Lung (tissue), 11 donors: ENCODE measurements at regions not wholly inside any gene's neighbourhood (a gene's known extent, or its start where the extent isn't known, plus 50 kb on each side); places are given as distances from the start of the nearest gene placed in this dataset.
A peak's percentile ranks its signal among the peaks of the same experiment; 100 is the strongest.

Source experiments
- ATAC-seq: fragments of 200-7000 bp; cut with Tn5 transposase; one replicate; pipeline ENCODE4 v1.9.1; 2020; ENCODE audit warnings: moderate number of reproducible peaks; ENCODE audit not compliant: insufficient read depth, low FRiP score
- DNase-seq, 3 donors: peaks; one replicate each; pipeline ENCODE4 v3.0.0-alpha.2; 2013 to 2017
- H3K27ac ChIP-seq, 2 donors: one replicate each; pipeline ENCODE4 v1.5.1; 2013; ENCODE audit warnings: mild to moderate bottlenecking in 2 of 2, moderate library complexity in 2 of 2, control low read depth in 1 of 2, inconsistent platforms in 1 of 2, low read depth in 1 of 2, low read length in 1 of 2
- H3K27me3 ChIP-seq, 3 donors: one replicate each; pipeline ENCODE4 v1.5.1; 2013; ENCODE audit warnings: low read length in 2 of 3; ENCODE audit not compliant: control insufficient read depth in 3 of 3, insufficient read depth in 3 of 3
- H3K36me3 ChIP-seq, 4 donors: one replicate each; pipeline ENCODE4 v1.5.1; 2013; ENCODE audit warnings: low read length in 4 of 4, mild to moderate bottlenecking in 1 of 4, moderate library complexity in 1 of 4; ENCODE audit not compliant: control insufficient read depth in 4 of 4, insufficient read depth in 4 of 4
- H3K4me1 ChIP-seq, 5 donors: one replicate each; pipeline ENCODE4 v1.5.1; 2013; ENCODE audit warnings: low read length in 5 of 5, mild to moderate bottlenecking in 2 of 5, moderate library complexity in 1 of 5; ENCODE audit not compliant: control insufficient read depth in 5 of 5, insufficient read depth in 5 of 5
- H3K4me3 ChIP-seq: one replicate; pipeline ENCODE4 v1.5.1; 2013; ENCODE audit warnings: mild to moderate bottlenecking, control low read depth, moderate library complexity
- H3K9ac ChIP-seq, 2 donors: one replicate each; pipeline ENCODE4 v1.5.1; 2013; ENCODE audit warnings: low read length in 2 of 2, control low read depth in 1 of 2; ENCODE audit not compliant: insufficient read depth in 1 of 2
- H3K9me3 ChIP-seq, 4 donors: one replicate each; pipeline ENCODE4 v1.5.1; 2013; ENCODE audit warnings: low read length in 3 of 4, mild to moderate bottlenecking in 1 of 4, moderate library complexity in 1 of 4; ENCODE audit not compliant: control insufficient read depth in 4 of 4, insufficient read depth in 3 of 4
- WGBS, 2 donors: extraction: QIAGEN DNeasy Blood & Tissue Kit; methylation state at CpG; one replicate each; pipeline ENCODE4 v1.1.7; 2013; 5-methylcytosine and 5-hydroxymethylcytosine counted together
- TF ChIP-seq, protein P1 (sequence below): IDR thresholded peaks from 2 replicates; pipeline ENCODE4 v1.5.1; 2012; ENCODE audit warnings: mild to moderate bottlenecking; ENCODE audit errors: control extremely low read depth, extremely low read depth
- donor health status: control.
- donor health status: control.
- donor health status: Bipolar disorder and iron deficiency.
- donor health status: healthy.
- donor health status: DM: yes; HTN: yes; CAD: no.

DNA sequence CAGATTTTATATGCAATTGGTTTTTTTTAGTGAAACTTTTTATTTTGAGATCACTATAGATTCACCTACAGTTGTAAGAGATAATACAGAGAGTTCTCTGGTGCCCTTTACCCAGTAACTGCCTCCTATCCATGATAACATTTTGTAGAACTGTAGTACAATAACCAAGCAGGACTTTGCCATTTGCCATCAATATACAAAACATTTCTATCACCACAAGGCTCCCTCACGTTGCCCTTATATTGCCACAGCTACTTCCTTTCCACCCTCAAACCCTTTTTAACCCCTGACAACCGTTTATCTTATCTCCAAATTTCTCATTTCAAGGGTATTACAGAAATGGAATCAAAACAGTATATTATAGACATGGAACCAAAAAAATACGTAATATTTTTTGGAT lies 130.7 kb upstream of the GOLGA6L4 start:
- Histone ChIP-seq H3K27ac (no peak overlapping the region), H3K27me3 (no peaks in the 10 kb centered on the region)
- ATAC-seq: no peak

DNA sequence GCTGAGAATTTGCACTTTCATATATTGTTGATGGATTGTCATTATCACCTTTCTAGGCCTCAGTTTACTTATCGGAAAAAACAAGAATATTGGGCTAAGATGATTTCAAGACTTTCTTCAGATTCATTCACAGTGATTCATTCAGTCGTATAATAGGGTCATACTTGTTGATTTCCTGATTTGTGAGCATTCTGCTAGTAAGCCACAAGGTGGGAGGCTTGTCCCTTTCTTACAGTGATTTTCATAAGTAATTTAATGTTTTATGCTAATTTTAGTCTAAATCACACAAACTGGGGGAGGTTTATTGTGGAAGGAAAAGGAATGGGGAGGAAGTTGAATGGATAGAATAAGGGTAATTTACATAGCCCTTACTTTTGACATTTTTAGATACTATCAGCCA lies 126.8 kb upstream of the GOLGA6L4 start:
- TF ChIP-seq, protein P1, sequence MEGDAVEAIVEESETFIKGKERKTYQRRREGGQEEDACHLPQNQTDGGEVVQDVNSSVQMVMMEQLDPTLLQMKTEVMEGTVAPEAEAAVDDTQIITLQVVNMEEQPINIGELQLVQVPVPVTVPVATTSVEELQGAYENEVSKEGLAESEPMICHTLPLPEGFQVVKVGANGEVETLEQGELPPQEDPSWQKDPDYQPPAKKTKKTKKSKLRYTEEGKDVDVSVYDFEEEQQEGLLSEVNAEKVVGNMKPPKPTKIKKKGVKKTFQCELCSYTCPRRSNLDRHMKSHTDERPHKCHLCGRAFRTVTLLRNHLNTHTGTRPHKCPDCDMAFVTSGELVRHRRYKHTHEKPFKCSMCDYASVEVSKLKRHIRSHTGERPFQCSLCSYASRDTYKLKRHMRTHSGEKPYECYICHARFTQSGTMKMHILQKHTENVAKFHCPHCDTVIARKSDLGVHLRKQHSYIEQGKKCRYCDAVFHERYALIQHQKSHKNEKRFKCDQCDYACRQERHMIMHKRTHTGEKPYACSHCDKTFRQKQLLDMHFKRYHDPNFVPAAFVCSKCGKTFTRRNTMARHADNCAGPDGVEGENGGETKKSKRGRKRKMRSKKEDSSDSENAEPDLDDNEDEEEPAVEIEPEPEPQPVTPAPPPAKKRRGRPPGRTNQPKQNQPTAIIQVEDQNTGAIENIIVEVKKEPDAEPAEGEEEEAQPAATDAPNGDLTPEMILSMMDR: no peak
- Histone ChIP-seq H3K9me3 (no peaks in the 10 kb centered on the region), H3K27me3 (no peaks in the 10 kb centered on the region), H3K36me3 (no peaks in the 10 kb centered on the region), H3K4me3 (no peak overlapping the region), H3K9ac (no peak overlapping the region), H3K4me1 (no peaks in the 10 kb centered on the region), H3K27ac (no peak overlapping the region)
- DNase-seq (peak in 2 of 3 donors; percentile 4 to 28), ATAC-seq (no peak)
- 71 to 83% methylated on average over 2 of the region's 2 CpGs for WGBS, 2 donors

More for the DNA sequence above, 130.7 kb upstream of the GOLGA6L4 start:
- no peaks in the 10 kb centered on the region for H3K9me3 ChIP-seq
- no peak for DNase-seq
- no peak overlapping the region for H3K9ac ChIP-seq
- TF ChIP-seq, protein P1: no peak
- H3K4me3 ChIP-seq: no peak overlapping the region
- H3K4me1 ChIP-seq: no peaks in the 10 kb centered on the region
- no peaks in the 10 kb centered on the region for H3K36me3 ChIP-seq
- 43 to 59% methylated on average over 3 of the region's 3 CpGs for WGBS, 2 donors

DNA sequence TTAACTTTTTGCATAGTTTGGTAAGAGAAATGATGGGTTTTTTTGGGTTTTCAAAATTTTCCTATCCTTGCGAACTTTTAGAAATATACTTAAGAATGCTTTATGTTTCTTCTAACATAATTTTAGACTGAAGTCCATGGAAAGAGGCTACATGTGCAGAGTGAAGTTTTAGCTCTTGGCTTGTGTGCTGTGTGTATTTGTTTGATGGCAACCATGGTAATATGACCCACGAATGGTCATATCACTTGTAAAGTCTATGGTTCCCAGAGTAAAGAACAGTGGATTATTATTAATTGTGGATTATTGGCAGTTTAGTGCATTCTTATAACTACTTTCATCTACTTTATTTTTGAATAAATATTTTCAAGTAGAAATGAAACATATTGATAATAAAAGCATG lies 124.0 kb upstream of the GOLGA6L4 start:
- DNase-seq: peak in 2 of 3 donors; percentile 4 to 14
- Histone ChIP-seq H3K27me3 (no peaks in the 10 kb centered on the region), H3K9me3 (no peaks in the 10 kb centered on the region), H3K4me1 (no peaks in the 10 kb centered on the region), H3K4me3 (no peak overlapping the region), H3K9ac (no peak overlapping the region), H3K27ac (no peak overlapping the region), H3K36me3 (no peaks in the 10 kb centered on the region)
- ATAC-seq: no peak
- WGBS, 2 donors: 77 to 88% methylated on average over 2 of the region's 2 CpGs
- TF ChIP-seq, protein P1: no peak

DNA sequence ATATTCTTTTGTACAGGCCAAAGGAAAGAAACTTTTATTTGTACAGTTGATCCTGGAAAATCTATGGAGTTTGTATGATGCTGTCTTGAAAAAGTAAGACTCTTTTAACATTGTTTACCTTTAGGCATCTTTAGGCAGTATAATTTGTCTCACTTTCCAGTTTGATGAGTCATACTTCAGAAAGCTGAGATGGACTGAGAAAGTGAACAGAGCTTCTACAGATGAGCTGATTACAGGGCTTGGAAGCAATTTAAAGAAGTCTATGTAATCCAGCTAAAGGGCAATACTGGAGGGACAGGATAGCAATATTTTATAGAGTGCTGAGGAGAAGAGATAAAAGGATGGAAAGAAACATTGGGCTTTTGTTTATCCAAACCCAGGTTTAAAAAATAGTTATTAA lies 123.5 kb upstream of the GOLGA6L4 start:
- H3K4me3 ChIP-seq: no peak overlapping the region
- H3K36me3 ChIP-seq: no peaks in the 10 kb centered on the region
- no peak overlapping the region for H3K27ac ChIP-seq
- ATAC-seq (no peak), DNase-seq (peak in 2 of 3 donors; percentile 3 to 4)
- no peak overlapping the region for H3K9ac ChIP-seq
- TF ChIP-seq, protein P1: no peak
- no peaks in the 10 kb centered on the region for H3K27me3 ChIP-seq
- no peaks in the 10 kb centered on the region for H3K9me3 ChIP-seq
- H3K4me1 ChIP-seq: no peaks in the 10 kb centered on the region
